LNCAP (cell line): ENCODE measurements at regions not wholly inside any gene's neighbourhood (a gene's known extent, or its start where the extent isn't known, plus 50 kb on each side); places are given as distances from the start of the nearest gene placed in this dataset.

Experiments used
- CTCF ChIP-seq: fragments of 450-650 bp; IDR thresholded peaks from 2 replicates; pipeline ENCODE4 v1.5.1; 2017; ENCODE audit warnings: mild to moderate bottlenecking

GRCh38 chr13:95360464-95361097, 59.3 kb upstream of the ABCC4 start:
- no peak for TF ChIP-seq CTCF

- no peak for TF ChIP-seq CTCF
Observed at GRCh38 chr13:95361686-95362085, 60.4 kb upstream of the ABCC4 start.

GRCh38 chr13:95362666-95363065, 61.4 kb upstream of the ABCC4 start:
- TF ChIP-seq CTCF, result no peak

GRCh38 chr13:95367309-95367843, 66.1 kb upstream of the ABCC4 start:
- no peak for TF ChIP-seq CTCF

- no peak for TF ChIP-seq CTCF
Observed at GRCh38 chr13:95368998-95369397, 67.7 kb upstream of the ABCC4 start.

- TF ChIP-seq CTCF, result no peak
Observed at GRCh38 chr13:95375706-95376105, 74.5 kb upstream of the ABCC4 start.

GRCh38 chr13:95378603-95379002, 77.4 kb upstream of the ABCC4 start:
- no peak for TF ChIP-seq CTCF
